H9 (cell line): ENCODE measurements at regions not wholly inside any gene's neighbourhood (a gene's known extent, or its start where the extent isn't known, plus 50 kb on each side); places are given as distances from the start of the nearest gene placed in this dataset.

Experiments used
- DNase-seq: peaks from one replicate; pipeline ENCODE4 v3.0.0-alpha.2; 2017
- H2AFZ ChIP-seq: one replicate; pipeline ENCODE4 v1.6.1; 2013; ENCODE audit warnings: mild to moderate bottlenecking, low read length, control low read depth, moderate library complexity
- H2AK5ac ChIP-seq: 2 replicates; pipeline ENCODE4 v1.6.1; 2013; ENCODE audit warnings: low read length, control low read depth, mixed read lengths; ENCODE audit not compliant: insufficient read length
- H2BK120ac ChIP-seq: one replicate; pipeline ENCODE4 v1.6.1; 2013; ENCODE audit warnings: low read depth, mild to moderate bottlenecking, low read length, control low read depth, inconsistent platforms; ENCODE audit not compliant: poor library complexity, severe bottlenecking
- H2BK12ac ChIP-seq: 2 replicates; pipeline ENCODE4 v1.6.1; 2013; ENCODE audit warnings: low read length, control low read depth, mixed read lengths, low read depth; ENCODE audit not compliant: insufficient read length
- H2BK15ac ChIP-seq: 2 replicates; pipeline ENCODE4 v1.6.1; 2013; ENCODE audit warnings: low read depth, low read length, control low read depth
- H2BK20ac ChIP-seq: one replicate; pipeline ENCODE4 v1.6.1; 2013; ENCODE audit warnings: low read depth, mild to moderate bottlenecking, low read length, control low read depth, inconsistent platforms; ENCODE audit not compliant: poor library complexity, severe bottlenecking
- H2BK5ac ChIP-seq: 2 replicates; pipeline ENCODE4 v1.6.1; 2013; ENCODE audit warnings: low read length, control low read depth, mixed read lengths; ENCODE audit not compliant: insufficient read length
- H3K14ac ChIP-seq: 2 replicates; pipeline ENCODE4 v1.6.1; 2013; ENCODE audit warnings: low read length, control low read depth; ENCODE audit not compliant: insufficient read depth
- H3K18ac ChIP-seq: 2 replicates; pipeline ENCODE4 v1.6.1; 2013; ENCODE audit warnings: low read depth, mild to moderate bottlenecking, mixed read lengths, low read length, control low read depth; ENCODE audit not compliant: insufficient read length
- H3K23ac ChIP-seq: 2 replicates; pipeline ENCODE4 v1.6.1; 2013; ENCODE audit warnings: low read length, control low read depth, mixed read lengths, low read depth; ENCODE audit not compliant: insufficient read length
- H3K23me2 ChIP-seq: 2 replicates; pipeline ENCODE4 v1.6.1; 2013; ENCODE audit warnings: low read depth, mild to moderate bottlenecking, mixed read lengths, low read length, control low read depth; ENCODE audit not compliant: insufficient read length, poor library complexity, severe bottlenecking
- H3K27ac ChIP-seq: 2 replicates; pipeline ENCODE4 v1.5.1; 2013; ENCODE audit warnings: low read length, control low read depth, mixed read lengths, low read depth; ENCODE audit not compliant: insufficient read length
- H3K27me3 ChIP-seq: 2 replicates; pipeline ENCODE4 v1.6.1; 2013; ENCODE audit warnings: low read length, control low read depth, inconsistent platforms; ENCODE audit not compliant: insufficient read depth
- H3K4ac ChIP-seq: 2 replicates; pipeline ENCODE4 v1.6.1; 2013; ENCODE audit warnings: low read depth, mild to moderate bottlenecking, control low read depth, inconsistent platforms, low read length, moderate library complexity
- H3K4me1 ChIP-seq: 2 replicates; pipeline ENCODE4 v1.6.1; 2013; ENCODE audit warnings: low read length, control low read depth, inconsistent platforms; ENCODE audit not compliant: insufficient read depth
- H3K4me2 ChIP-seq: 2 replicates; pipeline ENCODE4 v1.6.1; 2013; ENCODE audit warnings: low read length, control low read depth, mixed read lengths; ENCODE audit not compliant: insufficient read length, insufficient read depth
- H3K56ac ChIP-seq: 2 replicates; pipeline ENCODE4 v1.6.1; 2013; ENCODE audit warnings: low read depth, mild to moderate bottlenecking, mixed read lengths, low read length, control low read depth; ENCODE audit not compliant: insufficient read length
- H3K79me1 ChIP-seq: 2 replicates; pipeline ENCODE4 v1.6.1; 2013; ENCODE audit warnings: low read depth, mild to moderate bottlenecking, moderate library complexity, low read length, control low read depth, inconsistent platforms; ENCODE audit not compliant: insufficient read depth, poor library complexity, severe bottlenecking
- H3K79me2 ChIP-seq: 2 replicates; pipeline ENCODE4 v1.6.1; 2013; ENCODE audit warnings: low read length, control low read depth, inconsistent platforms; ENCODE audit not compliant: insufficient read depth
- H3K9ac ChIP-seq: 2 replicates; pipeline ENCODE4 v1.6.1; 2013; ENCODE audit warnings: low read length, control low read depth, mixed read lengths; ENCODE audit not compliant: insufficient read length; ENCODE audit errors: extremely low read depth
- H3K9me3 ChIP-seq: one replicate; pipeline ENCODE4 v1.6.1; 2013; ENCODE audit warnings: low read depth, low read length, inconsistent platforms; ENCODE audit not compliant: control insufficient read depth
- H3T11ph ChIP-seq: one replicate; pipeline ENCODE4 v1.6.1; 2013; ENCODE audit warnings: mild to moderate bottlenecking, low read length, control low read depth, inconsistent platforms
- H4K20me1 ChIP-seq: one replicate; pipeline ENCODE4 v1.6.1; 2013; ENCODE audit not compliant: control insufficient read depth, insufficient read length, insufficient read depth
- H4K5ac ChIP-seq: 2 replicates; pipeline ENCODE4 v1.6.1; 2013; ENCODE audit warnings: low read depth, mild to moderate bottlenecking, mixed read lengths, low read length, control low read depth; ENCODE audit not compliant: insufficient read length
- H4K8ac ChIP-seq: replicated peaks from 2 replicates; pipeline ENCODE4 v1.6.1; 2013; ENCODE audit warnings: low read length, control low read depth, mixed read lengths, low read depth; ENCODE audit not compliant: insufficient read length
- H4K91ac ChIP-seq: 2 replicates; pipeline ENCODE4 v1.6.1; 2013; ENCODE audit warnings: low read depth, mild to moderate bottlenecking, moderate library complexity, mixed read lengths, low read length, control low read depth; ENCODE audit not compliant: insufficient read length
- H3K27ac Mint-ChIP-seq, 3 experiments: 2 replicates in 2 of 3; 3 replicates in 1 of 3; pipeline ENCODE4 v1.8.0; 2020 to 2021; ENCODE audit warnings: mixed read lengths in 3 of 3, mild to moderate bottlenecking in 1 of 3, moderate library complexity in 1 of 3
- H3K27me3 Mint-ChIP-seq: 2 replicates; pipeline ENCODE4 v1.8.0; 2021; ENCODE audit warnings: low read depth, mild to moderate bottlenecking, moderate library complexity, mixed read lengths
- H3K36me3 Mint-ChIP-seq, 3 experiments: 2 replicates in 2 of 3; 3 replicates in 1 of 3; pipeline ENCODE4 v1.8.0; 2020 to 2021; ENCODE audit warnings: low read depth in 3 of 3, mixed read lengths in 3 of 3; ENCODE audit not compliant: insufficient read depth in 1 of 3
- H3K4me1 Mint-ChIP-seq, 2 experiments: 2 replicates each; pipeline ENCODE4 v1.8.0; 2020; ENCODE audit warnings: mixed read lengths in 2 of 2
- H3K4me3 Mint-ChIP-seq, 2 experiments: 2 replicates in 1 of 2; 3 replicates in 1 of 2; pipeline ENCODE4 v1.8.0; 2020 to 2021; ENCODE audit warnings: mild to moderate bottlenecking in 2 of 2, mixed read lengths in 2 of 2, moderate library complexity in 1 of 2
- H3K9me3 Mint-ChIP-seq, 2 experiments: 2 replicates in 1 of 2; 3 replicates in 1 of 2; pipeline ENCODE4 v1.8.0; 2020; ENCODE audit warnings: mild to moderate bottlenecking in 2 of 2, mixed read lengths in 2 of 2, moderate library complexity in 1 of 2
- TF ChIP-seq, protein P1 (sequence below): fragments of 200-600 bp; sonication (generic); conservative IDR thresholded peaks from 3 replicates; pipeline ENCODE4 v1.8.0; 2021; ENCODE audit warnings: antibody characterized with exemption, mild to moderate bottlenecking

DNA sequence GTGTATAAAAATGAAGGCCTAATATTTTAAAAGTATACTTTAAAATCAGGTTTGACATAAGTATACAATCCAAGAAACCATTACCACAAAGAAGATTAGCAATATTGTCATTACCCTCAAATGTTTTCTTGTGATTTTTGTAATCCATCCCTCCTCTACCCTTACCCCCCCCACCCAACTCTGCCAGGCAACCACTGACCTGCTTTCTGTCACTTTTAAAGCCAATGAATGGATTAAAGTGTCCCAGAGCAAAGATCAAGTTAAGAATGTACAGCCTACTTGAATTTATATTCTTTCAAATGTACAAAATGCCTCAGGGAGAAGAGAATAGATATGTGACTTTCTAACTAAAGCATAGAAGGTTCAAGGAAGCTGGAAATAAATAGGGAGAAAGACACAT is 1038.8 kb upstream of the GBE1 start:
- no peaks in the 10 kb centered on the region for H3K4me1 Mint-ChIP-seq
- no peaks in the 10 kb centered on the region for H3K9me3 ChIP-seq
- no peaks in the 10 kb centered on the region for H3K4me1 ChIP-seq
- no peak overlapping the region for H3K4ac ChIP-seq
- H3K36me3 Mint-ChIP-seq, result no peaks in the 10 kb centered on the region
- H2BK20ac ChIP-seq, result no peak overlapping the region
- H2BK12ac ChIP-seq, result no peak overlapping the region
- no peak overlapping the region for H3K27ac Mint-ChIP-seq
- no peaks in the 10 kb centered on the region for H3K79me1 ChIP-seq
- no peaks in the 10 kb centered on the region for H3K27me3 ChIP-seq
- no peaks in the 10 kb centered on the region for H4K20me1 ChIP-seq
- H3K4me2 ChIP-seq, result no peak overlapping the region
- TF ChIP-seq, protein P1, sequence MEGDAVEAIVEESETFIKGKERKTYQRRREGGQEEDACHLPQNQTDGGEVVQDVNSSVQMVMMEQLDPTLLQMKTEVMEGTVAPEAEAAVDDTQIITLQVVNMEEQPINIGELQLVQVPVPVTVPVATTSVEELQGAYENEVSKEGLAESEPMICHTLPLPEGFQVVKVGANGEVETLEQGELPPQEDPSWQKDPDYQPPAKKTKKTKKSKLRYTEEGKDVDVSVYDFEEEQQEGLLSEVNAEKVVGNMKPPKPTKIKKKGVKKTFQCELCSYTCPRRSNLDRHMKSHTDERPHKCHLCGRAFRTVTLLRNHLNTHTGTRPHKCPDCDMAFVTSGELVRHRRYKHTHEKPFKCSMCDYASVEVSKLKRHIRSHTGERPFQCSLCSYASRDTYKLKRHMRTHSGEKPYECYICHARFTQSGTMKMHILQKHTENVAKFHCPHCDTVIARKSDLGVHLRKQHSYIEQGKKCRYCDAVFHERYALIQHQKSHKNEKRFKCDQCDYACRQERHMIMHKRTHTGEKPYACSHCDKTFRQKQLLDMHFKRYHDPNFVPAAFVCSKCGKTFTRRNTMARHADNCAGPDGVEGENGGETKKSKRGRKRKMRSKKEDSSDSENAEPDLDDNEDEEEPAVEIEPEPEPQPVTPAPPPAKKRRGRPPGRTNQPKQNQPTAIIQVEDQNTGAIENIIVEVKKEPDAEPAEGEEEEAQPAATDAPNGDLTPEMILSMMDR, result no peak
- H2BK120ac ChIP-seq, result no peak overlapping the region
- H4K5ac ChIP-seq, result no peak overlapping the region
- H3K27ac ChIP-seq, result no peak overlapping the region
- no peak overlapping the region for H3K9ac ChIP-seq
- H3K79me2 ChIP-seq, result no peaks in the 10 kb centered on the region
- no peak overlapping the region for H4K91ac ChIP-seq
- H4K8ac ChIP-seq, result no peak overlapping the region
- no peak overlapping the region for H3K14ac ChIP-seq
- no peaks in the 10 kb centered on the region for H3K23me2 ChIP-seq
- no peak overlapping the region for H3K56ac ChIP-seq
- no peaks in the 10 kb centered on the region for H3K27me3 Mint-ChIP-seq
- DNase-seq, result no peak
- H2AK5ac ChIP-seq, result no peak overlapping the region
- no peak overlapping the region for H3K18ac ChIP-seq
- no peak overlapping the region for H2BK5ac ChIP-seq
- no peak overlapping the region for H3K23ac ChIP-seq
- no peak overlapping the region for H2AFZ ChIP-seq
- no peak overlapping the region for H2BK15ac ChIP-seq
- H3K9me3 Mint-ChIP-seq, result no peaks in the 10 kb centered on the region
- H3K4me3 Mint-ChIP-seq, result no peak overlapping the region
- no peak overlapping the region for H3T11ph ChIP-seq
